ENCODE measurements at regions not wholly inside any gene's neighbourhood (a gene's known extent, or its start where the extent isn't known, plus 50 kb on each side); places are given as distances from the start of the nearest gene placed in this dataset.

DNA sequence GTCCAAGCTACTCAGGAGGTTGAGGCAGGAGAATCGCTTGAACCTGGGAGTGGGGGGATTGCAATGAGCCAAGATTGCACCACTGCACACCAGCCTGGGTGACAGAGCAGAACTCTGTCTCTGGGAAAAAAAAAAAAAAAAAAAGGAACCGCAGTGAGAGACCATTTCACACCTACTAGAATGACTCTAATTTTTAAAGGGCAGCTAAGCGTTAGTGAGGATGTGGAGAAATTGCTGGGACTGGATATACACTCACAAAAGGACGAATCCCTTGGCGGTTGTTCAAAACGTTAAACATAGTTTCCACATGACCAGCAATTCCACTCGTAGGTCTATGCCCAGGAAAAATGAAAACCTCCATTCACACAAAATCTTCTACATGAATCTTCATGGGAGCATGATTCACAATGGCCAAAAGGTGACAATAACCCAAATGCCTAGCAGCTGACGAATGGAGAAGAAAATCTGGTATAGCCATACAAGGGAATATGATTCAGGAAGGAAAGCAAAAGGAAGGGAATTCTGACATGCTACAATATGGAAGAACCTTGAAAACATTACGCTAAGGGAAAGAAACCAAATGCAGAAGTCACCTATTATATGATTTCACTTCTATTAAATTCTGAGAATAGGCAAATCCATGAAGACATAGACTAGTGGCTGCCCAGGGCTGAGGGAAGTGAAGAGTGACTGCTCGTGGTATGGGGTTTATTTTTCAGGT is 127.0 kb downstream of the CHSY1 start:
- H3K27me3 Mint-ChIP-seq = no peaks in the 10 kb centered on the region
- peaks cover 5% of the 10 kb centered on the region for H3K36me3 Mint-ChIP-seq (ENCODE audit: low read depth)
- H3K27ac Mint-ChIP-seq = peak overlapping the region; percentile 27
- H3K4me3 Mint-ChIP-seq = peak overlapping the region; percentile 11
- DNase-seq = no peak
- peaks cover 76% of the 10 kb centered on the region for H3K4me1 Mint-ChIP-seq
- H3K9me3 Mint-ChIP-seq = no peaks in the 10 kb centered on the region
- intact Hi-C loops (cut with micrococcal nuclease) = loop anchor here (5.0 kb wide), 2 partner anchors 38 to 67 kb away; no protein-coding TSS in a partner anchor

DNA sequence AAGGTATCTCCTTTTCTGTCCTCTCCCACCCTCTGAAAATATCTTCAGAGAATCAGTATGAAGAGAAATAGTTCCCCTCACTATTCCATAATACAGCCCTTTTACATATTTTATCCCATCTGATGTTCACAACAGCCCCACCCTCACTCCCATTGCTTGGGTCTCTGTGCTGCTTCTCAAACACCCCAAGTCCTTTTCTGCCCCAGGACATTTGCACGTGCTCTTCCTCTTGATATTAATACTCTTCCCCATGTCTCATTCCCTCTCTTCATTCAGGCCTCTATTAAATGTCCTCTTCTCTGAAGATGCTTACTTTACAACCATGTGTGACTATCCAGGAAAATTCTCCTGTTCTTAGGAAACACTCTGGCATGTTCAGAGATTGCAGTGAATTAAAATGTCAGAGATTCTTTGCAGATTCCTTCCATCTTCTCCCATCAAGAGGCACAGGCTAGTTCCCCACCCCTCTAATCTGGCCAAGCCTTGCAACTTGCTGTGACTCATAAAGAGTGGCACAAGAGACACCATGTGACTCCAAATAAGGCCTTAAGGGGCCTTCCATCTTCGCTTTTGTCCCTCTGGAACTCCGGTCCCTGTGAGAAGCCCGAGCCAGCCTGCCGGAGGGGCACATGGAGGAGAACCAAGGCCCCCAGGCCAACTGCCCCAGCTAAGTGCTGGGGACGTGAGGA is 128.5 kb downstream of the CHSY1 start:
- Mint-ChIP-seq H3K36me3 (ENCODE audit: low read depth) (peaks cover 5% of the 10 kb centered on the region), H3K27me3 (no peaks in the 10 kb centered on the region)
- intact Hi-C loops (cut with micrococcal nuclease) = no loop called here

DNA sequence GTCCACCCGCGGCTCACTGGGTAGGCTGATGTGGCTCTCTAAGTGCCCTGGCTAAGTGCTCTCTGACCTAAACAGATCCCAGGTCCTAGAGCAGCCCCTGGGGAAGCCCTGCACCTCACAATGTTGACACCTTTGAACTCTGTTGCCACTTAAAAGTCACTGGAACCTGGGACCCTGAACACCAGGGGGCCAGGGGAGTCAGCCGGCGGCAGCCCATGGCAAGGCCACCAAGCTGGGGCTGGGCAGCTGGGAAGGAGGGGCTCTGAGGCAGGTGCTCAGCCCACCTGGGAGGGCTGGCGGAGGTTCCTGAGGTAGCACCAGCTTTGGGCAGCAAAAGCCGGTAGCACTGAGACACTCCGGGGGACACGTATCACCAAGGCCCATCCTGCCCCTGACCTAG is 129.0 kb downstream of the CHSY1 start:
- no peak for DNase-seq
- Mint-ChIP-seq H3K4me3 (peak overlapping the region; percentile 80), H3K4me1 (peaks cover 62% of the 10 kb centered on the region), H3K27me3 (no peaks in the 10 kb centered on the region), H3K36me3 (ENCODE audit: low read depth) (peaks cover 5% of the 10 kb centered on the region), H3K27ac (peak overlapping the region; percentile 22), H3K9me3 (no peaks in the 10 kb centered on the region)
- intact Hi-C loops (cut with micrococcal nuclease) = no loop called here

More for the DNA sequence above, 128.5 kb downstream of the CHSY1 start:
- no peaks in the 10 kb centered on the region for H3K9me3 Mint-ChIP-seq
- no peak for DNase-seq
- H3K4me1 Mint-ChIP-seq = peaks cover 68% of the 10 kb centered on the region
- peak overlapping the region; percentile 26 for H3K27ac Mint-ChIP-seq
- H3K4me3 Mint-ChIP-seq = peak overlapping the region; percentile 40

DNA sequence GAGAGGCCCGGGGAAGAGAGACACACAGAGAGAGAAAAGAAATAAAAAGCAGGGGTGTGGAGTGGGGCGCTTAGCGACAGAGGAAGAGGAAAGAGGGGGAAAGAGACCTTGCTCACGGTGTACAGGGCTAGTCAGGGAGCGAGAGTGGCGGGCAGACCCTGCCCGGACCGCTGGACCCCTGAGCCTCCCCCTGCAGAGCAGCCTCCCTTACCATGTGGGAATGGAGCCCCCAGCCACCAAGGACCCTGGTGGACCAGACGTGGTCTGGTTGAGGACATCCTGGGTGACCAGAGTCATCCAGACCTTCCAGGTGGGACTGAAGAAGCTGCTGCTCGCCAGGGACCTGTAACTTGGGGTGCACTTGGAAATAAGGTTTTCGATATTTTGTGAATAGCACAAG is 129.6 kb downstream of the CHSY1 start:
- Mint-ChIP-seq H3K9me3 (no peaks in the 10 kb centered on the region), H3K4me1 (peaks cover 57% of the 10 kb centered on the region), H3K27me3 (no peaks in the 10 kb centered on the region), H3K36me3 (ENCODE audit: low read depth) (peaks cover 3% of the 10 kb centered on the region), H3K27ac (peak overlapping the region; percentile 83), H3K4me3 (peak overlapping the region; percentile 80)
- intact Hi-C loops (cut with micrococcal nuclease) = no loop called here
- no peak for DNase-seq

DNA sequence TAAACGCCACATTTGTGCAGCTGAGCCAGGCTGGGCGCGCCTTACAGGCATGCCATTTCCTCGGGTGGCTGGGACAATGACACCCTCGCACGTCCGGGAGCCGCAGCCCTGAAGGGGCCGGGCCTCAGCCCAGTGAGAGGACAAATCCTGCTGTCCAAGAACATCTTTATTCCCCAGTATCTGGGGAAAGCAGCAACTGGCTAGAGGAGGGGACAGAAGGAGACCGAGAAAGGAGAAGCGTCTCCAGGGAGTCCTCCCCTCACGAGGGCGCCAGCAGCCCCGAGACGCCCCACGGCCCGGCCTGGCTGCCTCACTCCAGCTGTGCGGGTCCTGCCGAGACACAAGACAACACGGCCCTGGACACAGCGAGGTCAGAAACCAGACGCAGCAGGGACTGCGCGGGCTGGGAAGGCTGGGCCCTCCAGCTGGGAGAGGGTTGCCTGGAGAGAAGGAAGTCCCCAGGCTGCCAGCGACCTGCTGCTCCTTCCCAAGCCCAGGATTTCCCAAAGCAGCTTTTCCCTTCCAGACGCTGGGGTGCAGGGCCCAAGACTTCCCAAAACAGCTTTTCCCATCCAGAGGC is 130.2 kb downstream of the CHSY1 start:
- H3K36me3 Mint-ChIP-seq (ENCODE audit: low read depth) = peaks cover 3% of the 10 kb centered on the region
- intact Hi-C loops (cut with micrococcal nuclease) = no loop called here
- H3K27me3 Mint-ChIP-seq = no peaks in the 10 kb centered on the region
- H3K27ac Mint-ChIP-seq = peak overlapping the region; percentile 86
- H3K4me3 Mint-ChIP-seq = peak overlapping the region; percentile 80
- H3K9me3 Mint-ChIP-seq = no peaks in the 10 kb centered on the region
- peaks cover 52% of the 10 kb centered on the region for H3K4me1 Mint-ChIP-seq
- DNase-seq = peak; percentile 85

DNA sequence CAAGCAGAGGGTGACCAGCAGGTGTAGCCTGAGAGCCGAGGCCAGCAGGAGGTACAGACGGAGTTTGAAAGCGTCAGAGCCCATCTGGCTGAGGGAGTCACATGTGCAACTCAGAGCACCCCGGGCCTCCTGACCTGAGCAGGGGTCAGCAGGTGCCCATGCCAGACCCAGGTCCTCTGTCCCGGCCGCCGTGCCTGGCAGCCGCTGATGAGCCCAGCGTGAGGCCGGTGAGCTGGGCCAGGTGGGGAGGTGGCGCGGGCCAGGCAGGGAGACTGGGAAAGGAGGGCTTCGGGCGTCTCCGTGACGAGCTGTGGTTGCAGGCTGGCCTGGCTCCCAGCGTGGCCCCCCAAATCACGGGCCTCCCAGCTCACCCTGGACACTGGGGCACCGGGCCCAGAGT is 130.9 kb downstream of the CHSY1 start:
- DNase-seq = no peak
- intact Hi-C loops (cut with micrococcal nuclease) = no loop called here
- Mint-ChIP-seq H3K27me3 (no peaks in the 10 kb centered on the region), H3K36me3 (ENCODE audit: low read depth) (peaks cover 3% of the 10 kb centered on the region), H3K4me3 (no peak overlapping the region), H3K27ac (no peak overlapping the region), H3K9me3 (no peaks in the 10 kb centered on the region), H3K4me1 (peaks cover 53% of the 10 kb centered on the region)

DNA sequence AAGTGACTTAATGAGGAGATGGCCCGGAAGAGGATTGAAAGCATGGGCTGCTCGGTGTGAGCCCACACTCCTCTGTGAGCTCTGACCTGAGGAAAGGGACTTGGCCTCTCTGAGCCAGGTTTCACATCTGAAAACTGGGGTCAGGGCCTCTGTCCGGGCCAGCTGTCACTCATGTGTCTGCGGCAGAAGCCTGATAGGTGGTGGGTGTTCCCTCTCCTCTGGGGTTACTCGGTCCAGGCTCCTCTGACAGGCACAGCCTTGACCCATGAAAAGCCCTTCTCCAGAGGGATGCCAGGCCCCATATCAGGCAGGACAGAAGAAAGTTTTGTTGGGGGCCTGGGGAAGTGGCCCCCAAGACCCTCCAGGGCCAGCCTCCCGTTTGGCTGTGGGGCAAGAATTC is 131.4 kb downstream of the CHSY1 start:
- Mint-ChIP-seq H3K4me1 (peaks cover 49% of the 10 kb centered on the region), H3K9me3 (no peaks in the 10 kb centered on the region), H3K36me3 (ENCODE audit: low read depth) (peaks cover 3% of the 10 kb centered on the region), H3K27ac (no peak overlapping the region), H3K27me3 (no peaks in the 10 kb centered on the region), H3K4me3 (no peak overlapping the region)
- intact Hi-C loops (cut with micrococcal nuclease) = no loop called here
- DNase-seq = no peak

All from activated CD4-positive, alpha-beta T cell treated with anti-CD3 and anti-CD28 coated beads, Interleukin-2, amount 10 ng/mL, durations not matched to agents 24 days and 14 days (primary cell).